Kidney capillary endothelial cell (primary cell): ENCODE measurements at regions not wholly inside any gene's neighbourhood (a gene's known extent, or its start where the extent isn't known, plus 50 kb on each side); places are given as distances from the start of the nearest gene placed in this dataset.
"Not testable (repeated sequence)": the region's sequence is repeated elsewhere in the genome, so short reads cannot be mapped to it uniquely, and the experiment has no call there.

ENCODE experiments used
- DNase-seq: peaks from one replicate; pipeline ENCODE4 v3.0.0-alpha.2; 2018; ENCODE audit warnings: low spot score

DNA sequence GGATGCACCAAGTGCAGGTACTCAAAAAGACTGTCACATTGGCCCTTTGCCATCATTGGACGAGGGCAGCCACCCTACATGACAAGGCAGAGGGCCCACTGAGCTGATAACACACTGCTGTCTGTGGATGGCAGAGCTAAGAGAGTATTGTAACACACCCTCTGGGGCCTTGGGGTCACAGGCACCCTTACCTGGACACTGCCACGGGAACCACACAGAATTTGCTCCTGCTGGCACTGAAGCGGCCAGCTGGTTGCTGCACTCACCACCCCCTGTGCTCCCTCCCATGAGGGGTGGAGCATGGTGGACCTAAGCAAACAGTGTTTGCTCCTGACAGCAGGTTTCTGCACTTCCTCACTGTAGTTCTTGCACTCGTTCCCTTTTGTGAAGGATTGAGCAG lies 208.2 kb upstream of the SGO1 start:
- no peak for DNase-seq

DNA sequence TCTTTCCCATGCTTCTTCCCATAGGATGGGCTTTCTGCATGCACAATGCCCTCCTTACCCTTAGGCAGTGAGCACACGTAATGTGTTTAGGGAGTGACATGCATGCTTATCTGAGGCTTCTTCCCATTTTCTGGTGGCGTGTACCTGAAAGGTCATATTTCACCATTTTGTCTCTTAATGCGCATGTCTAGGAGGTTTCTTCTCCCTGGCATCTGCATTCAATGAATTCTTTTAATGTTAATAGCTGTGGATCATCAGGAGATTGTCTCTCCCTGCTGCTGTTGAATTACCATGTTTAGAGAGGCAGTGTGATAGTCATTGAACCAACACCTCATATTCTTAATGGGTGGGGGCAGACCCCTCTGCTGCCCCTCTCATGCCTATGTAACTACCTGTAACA lies 205.6 kb upstream of the SGO1 start:
- no peak for DNase-seq

DNA sequence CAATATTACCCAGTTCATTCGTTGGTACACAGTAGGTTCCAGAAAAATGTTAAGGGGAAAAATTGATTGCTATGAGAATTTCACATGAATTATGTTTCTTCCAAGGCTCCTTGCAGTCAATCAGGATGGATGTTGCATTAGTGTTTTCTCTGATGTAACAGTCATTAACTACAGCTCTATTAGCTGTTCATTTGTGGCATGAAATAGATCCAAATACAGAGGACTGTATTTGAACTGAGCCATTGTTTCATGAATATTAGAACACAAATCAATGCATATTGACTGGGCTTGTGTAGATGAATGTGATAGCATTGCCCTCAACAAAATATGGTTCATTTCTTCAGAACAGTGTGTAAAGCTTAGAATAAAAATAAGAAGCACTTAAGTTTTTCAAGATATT lies 203.0 kb upstream of the SGO1 start:
- no peak for DNase-seq

DNA sequence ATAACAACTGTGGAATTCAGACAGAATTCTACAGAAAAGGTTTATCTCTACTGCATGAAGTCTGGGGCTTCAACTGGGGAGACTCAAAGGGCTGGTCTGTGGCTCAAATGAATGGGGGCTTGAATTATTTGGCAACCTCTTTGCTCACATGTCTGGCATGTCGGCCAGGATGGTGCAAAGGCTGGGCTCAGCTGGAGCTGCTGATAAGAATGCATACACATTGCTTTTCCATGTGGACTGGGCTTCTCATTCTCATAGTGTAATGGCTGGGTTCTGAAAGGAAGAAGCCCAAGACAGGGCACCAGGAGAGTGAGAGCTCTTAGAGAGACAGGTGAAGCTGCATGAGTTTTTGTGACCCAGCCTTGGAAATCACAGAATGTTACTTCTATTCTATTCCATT lies 194.3 kb upstream of the SGO1 start:
- DNase-seq = no peak

DNA sequence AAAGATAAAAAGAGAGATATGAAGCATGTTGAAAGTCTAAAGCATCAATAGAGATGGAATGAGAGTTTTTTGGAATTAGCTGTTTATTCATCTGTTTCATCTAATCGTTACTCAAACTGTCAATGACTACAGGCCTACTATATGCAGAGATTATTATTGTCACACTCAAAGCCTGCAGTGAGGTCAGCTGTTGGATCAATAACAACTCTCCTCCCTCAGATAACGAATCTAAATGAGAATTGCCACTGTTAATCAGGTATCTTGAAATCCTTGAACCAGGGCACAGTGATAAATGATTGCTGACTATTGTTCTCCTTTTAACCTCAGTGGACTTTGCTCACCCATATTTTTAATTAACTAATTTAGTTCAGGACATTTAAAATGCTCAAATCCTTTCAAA lies 192.3 kb upstream of the SGO1 start:
- DNase-seq = no peak

DNA sequence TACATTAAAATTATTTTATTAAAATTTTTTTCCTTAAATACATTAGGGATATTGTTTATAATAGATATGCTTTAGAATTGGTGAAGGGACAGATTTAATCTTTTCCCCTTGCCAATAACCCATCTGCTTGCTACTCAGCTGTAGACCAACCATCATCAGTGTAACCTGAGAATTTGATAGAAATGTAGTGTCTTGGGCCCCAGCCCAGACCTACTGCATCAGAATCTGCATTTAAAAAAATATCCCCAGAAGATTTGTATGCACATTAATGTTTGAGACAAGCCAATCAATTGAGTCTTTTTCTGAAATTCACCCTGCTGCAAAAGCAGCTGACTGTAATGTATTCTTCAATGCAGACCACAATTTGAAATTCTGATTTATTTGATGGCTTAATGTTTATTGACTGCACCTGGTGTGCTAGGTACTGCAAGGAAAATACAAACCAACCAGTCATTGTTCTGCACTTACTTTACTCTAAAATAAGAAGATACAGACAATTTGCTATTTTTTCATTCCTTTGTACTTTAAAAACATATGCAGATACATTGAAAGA lies 190.7 kb upstream of the SGO1 start:
- no peak for DNase-seq

DNA sequence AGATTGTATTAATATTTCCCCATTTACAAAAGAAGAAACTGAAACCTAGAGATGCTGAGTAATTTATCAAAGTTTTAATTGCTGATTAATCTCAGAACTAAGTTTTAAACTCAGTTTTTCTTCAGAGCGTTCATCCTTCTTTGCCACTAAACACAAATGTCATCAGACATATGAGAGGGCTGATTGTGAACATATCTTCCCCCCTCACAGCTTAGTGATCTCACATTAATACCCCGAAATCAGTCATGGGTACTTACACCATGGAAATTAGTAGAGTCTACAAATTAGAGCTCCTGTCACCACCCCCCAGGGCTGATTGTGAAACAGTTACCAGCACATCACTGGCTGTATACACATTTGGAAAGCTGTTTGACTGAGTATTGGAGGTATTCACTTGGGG lies 189.3 kb upstream of the SGO1 start:
- DNase-seq = no peak

DNA sequence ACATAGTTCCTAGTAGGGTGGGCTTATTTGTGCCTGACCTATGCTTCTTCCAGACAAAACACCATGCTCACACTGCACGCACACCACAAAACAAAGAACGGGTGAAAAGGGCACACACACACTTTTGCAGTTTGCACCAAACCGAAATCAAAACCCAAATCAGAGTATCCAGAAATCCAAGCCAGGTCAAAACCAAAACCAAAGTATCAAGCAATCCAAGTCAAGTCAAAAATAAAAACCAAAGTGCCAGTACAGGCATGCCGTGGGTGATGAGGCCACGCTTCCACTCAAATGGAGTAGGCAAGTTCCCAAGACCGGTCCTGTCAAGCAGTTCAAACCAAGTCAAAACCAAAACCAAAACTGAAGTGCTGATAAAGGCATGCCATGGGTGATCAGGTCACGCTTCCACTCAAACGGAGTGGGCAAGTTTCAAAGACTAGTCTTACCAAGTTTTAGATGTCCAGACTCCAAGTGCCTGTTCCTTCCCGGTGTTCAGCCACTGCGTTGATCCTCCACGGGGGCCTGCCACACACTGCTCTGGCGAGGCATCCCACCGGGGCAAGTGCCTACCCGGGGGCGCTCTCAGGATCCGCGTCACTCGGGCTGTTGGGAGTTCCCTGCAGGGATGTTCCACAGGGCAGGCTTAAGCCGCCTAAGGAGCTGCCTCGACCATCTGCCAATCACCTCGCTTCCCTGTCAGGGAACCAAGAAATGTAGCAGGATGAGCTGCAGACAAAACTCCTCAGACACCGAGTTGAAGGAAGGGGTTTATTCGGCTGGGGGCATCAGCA lies 184.5 kb upstream of the SGO1 start:
- DNase-seq = not testable (repeated sequence)

DNA sequence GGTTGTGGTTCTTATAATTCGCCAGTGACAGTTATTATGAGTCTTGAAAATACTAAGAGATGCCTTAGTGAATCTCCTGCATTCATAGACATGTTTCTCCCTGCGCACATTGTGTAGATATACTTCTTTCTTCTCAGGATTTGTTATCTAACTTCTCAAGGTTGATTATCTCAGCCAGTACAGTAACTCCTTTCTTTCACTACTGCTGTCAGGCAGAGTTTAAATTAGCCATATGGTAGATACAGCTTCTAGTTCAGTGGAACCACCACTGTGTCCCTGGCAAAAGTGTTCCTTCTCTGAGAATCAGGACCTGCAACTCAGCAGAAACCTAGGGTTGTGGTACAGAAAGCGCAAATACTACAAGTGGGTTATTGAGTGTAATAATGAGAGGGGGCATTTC lies 175.0 kb upstream of the SGO1 start:
- DNase-seq = no peak

DNA sequence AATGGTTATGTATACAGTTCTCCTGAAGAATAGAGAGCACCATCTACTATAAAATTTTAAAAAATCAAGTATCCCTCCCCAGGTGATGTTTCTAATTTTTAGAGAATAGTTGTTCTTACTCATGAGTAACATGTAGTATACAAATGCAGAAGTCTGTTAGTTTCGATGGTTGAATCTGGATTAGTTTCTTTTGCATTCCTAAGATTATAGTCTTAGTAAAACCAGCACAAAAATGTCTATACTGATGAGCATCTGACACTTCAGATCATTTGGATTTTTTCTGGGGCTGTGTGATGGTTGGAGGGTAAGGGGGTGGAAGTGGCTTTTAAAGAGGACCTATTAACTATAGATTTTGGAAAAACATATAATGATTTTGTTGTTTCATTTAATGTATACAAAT lies 167.3 kb upstream of the SGO1 start:
- no peak for DNase-seq

DNA sequence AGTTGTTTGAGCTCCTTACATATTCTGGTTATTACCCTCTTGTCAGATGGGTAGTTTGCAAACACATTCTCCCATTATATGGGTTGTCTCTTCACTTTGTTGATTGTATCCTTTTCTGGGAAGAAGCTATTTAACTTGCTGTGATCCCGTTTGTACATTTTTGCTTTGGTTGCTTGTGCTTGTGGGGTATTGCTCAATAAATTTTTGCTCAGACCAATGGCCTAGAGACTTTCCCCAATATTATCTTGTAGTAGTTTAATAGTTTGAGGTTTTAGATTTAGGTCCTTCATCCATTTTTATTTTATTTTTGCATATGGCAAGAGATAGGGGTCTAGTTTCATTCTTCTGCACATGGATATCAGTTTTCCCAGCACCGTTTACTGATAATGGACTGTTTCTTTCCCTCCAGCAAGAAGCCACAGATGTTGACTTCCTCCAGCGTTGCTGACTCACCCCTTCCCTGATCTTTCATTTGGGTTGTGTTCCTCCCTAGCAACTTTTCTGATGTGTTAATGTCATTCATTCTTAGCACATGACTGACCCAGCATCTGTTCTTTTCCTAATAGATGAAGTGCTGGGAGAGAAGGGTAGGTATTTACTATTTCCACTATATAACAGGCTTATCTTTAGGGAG lies 166.7 kb upstream of the SGO1 start:
- DNase-seq = no peak

DNA sequence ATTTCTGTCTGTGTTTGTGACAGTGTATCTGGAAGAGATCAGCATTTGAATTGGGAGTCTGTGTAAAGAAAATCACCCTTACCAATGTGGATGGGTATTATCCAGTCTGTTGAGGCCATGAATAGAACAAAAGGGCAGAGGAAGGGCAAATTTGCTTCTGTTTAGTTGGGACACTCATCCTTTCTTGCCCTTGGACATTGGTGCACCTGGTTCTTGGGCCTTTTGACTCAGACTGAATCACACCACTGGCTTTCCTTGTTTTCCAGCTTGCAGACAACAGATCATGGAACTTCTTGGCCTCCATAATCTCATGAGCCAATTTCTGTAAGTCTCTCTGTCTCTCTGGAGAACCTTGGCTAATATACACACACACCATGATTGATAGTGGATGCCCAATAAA lies 164.4 kb upstream of the SGO1 start:
- DNase-seq = no peak

DNA sequence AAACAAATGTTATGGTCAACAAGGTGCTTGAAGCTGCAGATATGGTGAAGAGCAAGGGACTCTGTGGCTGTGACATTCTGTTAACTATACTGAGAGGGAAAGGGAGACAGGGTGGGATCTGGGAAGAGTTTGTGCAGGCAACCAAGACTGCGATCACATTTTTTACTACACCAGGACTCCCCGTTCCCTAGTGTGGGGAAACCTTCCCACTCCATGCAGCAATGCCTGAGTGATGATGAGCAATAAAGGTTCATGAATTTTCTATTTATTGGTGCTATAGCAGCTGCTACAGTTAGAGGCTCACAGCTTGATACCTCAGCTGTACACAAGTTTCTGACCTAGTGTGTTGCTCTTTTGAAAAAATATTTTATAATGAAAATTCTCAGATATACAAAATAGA lies 160.9 kb upstream of the SGO1 start:
- no peak for DNase-seq

DNA sequence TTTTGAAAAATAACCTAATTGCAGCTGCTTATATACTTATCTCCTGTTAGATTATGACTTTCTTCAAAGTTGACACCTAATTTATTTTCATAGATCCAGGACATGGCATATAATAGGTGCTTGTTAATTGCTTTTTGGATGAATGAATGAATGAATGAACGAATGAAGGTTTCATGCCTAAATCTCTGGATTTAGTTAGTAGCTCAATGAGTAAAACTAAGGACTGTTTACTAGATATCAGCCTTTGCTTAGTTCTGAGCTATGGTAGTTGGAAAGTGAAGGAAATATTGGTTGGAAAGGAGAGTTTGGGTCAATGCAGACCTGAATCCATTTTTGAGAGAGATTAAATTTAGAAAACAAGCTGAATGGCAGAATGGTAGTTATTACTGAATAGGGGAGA lies 160.4 kb upstream of the SGO1 start:
- DNase-seq = no peak

DNA sequence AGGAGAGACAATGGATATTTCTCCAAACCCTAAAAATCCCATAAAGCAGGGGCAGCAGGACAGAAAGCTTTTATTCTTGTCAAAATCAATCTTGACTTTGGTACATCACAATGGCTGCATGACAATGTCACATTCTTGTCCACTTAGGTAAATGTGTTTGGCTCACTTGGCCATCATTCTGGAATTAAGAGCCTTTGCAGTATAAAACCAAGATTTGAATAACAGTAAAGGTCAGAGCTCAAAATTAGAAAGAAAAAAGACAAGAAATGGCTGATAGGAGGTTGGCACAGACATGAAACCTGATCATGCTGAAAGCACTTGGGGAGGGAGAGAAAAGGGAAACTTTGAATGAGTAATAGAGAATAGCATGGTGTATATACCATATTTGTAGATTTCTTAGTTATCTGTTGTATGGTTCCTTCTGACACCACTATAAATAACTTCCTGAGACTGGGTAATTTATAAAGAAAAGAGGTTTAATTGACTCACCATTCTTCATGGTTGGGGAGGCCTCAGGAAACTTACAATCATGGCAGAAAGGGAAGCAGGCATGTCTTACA lies 158.5 kb upstream of the SGO1 start:
- DNase-seq = no peak

DNA sequence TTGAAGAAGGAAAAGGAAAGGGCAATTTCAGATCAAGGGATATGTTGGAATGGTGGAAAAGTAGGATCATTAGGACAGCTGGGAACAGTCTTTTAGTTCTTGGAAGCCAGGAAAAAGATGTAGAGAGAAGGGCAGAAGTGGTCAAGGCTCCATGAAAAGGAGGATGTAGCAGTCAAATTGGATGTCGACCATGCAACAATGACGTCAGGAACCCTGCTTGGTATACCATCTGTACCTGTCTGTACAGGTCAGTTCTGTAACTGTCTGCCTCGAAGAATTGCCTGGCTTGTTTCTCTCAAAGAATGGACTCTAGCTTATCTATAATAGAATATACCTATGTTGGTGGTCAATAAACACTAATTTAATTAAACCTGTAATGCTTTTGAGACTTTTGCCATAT lies 157.8 kb upstream of the SGO1 start:
- DNase-seq = no peak

DNA sequence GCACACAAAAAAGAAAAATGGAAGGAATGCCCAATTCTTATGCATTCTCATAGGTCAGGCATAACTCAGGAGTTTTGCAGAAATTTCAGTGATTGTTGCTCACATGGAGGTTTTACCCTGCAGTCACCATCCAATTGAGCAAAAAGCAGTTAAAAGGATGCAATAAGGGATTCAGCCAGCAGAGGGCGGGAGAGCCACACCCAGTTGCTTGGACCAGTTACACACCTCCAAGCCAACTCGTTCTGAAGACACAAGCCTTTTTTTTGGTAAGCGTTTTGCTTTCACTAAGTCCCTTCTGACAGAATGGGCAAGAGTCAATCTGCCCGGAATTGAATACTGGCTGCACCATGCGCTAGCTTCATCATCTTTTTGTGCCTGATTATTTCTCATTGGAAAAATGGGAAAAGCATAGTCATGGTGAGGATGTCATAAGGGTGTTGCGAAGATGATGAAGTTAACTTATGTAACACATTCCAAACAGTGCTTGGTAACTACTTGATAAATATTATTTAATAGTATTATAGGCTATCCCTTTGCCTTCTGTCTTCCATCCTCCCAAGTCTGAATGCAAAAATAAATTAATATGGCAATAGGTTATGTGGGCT lies 154.4 kb upstream of the SGO1 start:
- peak; percentile 50 for DNase-seq

DNA sequence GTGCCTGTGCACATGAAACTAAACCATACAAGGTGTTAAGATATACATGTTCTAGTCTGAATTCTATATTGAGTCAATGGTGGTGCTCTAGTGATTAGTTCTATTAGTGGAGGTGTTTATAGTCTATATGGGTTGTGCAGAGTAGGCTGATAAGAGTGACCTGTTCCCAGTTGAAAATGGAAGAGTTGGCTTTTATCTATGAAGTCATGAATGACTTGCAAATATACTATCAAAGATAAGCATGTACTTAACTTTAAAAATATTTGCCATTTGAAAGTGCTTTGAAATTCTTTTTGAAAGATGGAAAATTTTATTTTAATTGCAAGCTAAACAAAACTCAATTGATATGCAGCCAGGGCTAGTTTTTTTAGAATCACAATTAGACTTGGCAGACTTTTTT lies 150.6 kb upstream of the SGO1 start:
- no peak for DNase-seq

DNA sequence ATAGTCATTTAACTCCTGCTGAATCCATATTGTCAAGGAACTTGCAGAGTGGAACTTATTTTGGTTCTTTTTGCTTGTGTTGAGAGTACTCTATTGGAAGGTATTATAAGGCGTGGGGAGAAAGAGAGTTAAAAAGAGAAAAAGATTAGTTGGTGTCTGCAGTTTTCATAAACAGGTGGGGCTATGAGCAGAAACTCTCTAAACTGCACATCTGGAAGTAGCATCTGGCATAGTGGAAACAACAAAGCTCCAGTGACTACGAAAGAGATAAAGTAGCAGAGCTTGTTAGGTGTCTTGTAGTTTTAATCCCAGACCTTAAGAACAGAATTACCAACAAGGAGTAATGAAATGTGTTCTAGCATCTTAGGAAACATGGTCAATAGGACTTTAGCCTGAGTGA lies 148.8 kb upstream of the SGO1 start:
- DNase-seq = no peak

DNA sequence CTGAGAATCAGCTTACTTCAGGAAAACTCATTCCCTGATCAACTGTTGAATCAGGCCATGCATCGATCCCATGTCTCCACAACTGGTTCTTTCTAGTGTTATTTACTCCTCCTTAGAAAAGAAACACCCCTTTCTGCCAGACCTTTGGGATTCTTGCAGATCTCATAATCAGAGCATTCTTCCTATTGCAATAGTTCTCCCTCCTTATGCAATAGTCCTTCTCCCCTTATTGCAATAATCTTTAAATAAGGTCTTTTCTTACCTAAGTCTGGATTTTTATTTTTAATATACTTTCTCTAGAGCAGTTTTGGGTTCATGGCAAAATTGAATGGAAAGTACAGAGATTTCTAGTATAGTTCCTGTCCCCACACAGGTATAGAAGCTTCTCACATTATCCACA lies 141.9 kb upstream of the SGO1 start:
- DNase-seq = no peak

DNA sequence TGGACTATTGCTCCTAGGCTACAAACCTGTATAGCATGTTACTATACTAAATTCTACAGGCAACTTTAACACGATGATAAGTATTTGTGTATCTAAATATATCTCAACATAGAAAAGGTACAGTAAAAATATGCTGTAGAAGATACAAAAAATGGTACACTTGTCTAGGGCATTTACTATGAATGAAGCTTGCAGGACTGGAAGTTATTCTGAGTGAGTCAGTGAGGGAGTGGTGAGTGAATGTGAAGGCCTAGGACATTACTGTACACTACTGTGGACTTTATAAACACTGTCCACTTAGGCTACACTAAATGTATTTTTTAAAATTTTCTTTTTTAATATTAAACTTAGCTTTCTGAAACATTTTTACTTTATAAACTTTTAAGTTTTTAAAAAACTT lies 140.5 kb upstream of the SGO1 start:
- DNase-seq = no peak

DNA sequence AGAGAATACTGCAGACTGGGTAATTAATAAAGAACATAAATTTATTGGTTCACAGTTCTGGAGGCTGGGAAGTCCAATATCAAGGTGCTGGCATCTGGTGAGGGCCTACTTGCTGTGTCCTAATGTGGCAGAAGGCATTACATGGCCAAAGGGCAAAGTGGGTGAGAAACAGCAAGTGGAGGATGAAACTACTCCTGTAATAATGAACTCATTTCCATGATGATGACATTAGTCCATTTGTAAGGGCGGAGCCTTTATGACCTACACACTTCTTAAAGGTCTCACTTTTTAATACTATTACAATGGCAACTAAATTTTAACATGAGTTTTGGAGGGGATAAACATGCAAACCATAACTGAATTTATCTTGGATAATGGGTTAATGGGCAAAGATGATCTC lies 139.6 kb upstream of the SGO1 start:
- DNase-seq = no peak
